MV-4-11 (cell line): ENCODE measurements at regions not wholly inside any gene's neighbourhood (a gene's known extent, or its start where the extent isn't known, plus 50 kb on each side); places are given as distances from the start of the nearest gene placed in this dataset.
"Not testable (repeated sequence)": the region's sequence is repeated elsewhere in the genome, so short reads cannot be mapped to it uniquely, and the experiment has no call there.

ENCODE experiments used
- DNase-seq: peaks from one replicate; lab custom pipeline; 2025; lab: John Stamatoyannopoulos, UW

DNA sequence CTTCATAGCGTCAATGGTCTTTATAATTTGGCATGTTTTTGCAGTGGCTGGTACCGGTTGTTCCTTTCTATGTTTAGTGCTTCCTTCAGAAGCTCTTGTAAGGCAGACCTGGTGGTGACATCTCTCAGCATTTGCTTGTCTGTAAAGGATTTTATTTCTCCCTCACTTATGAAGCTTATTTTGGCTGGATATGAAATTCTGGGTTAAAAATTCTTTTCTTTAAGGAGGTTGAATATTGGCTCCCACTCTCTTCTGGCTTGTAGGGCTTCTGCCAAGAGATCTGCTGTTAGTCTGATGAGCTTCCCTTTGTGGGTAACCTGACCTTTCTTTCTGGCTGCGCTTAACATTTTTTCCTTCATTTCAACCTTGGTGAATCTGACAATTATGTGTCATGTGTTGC lies 250.0 kb upstream of the CTNNB1 start:
- DNase-seq, result not testable (repeated sequence)

DNA sequence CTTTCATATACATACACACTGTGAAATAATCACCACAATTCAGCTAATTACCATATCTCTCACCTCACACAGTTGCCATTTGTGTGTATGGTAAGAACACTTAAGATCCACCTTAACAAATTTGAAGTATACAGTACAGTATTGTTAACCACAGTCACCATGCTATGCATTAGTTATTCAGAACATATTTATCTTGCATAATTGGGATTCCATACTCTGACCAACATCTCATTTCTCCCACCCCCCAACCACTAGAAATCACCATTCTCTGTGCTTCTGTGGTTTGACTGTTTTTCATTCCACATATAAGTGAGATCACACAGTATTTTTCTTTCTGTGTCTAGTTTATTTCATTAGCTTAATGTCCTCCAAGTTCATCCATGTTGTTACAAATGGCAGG lies 247.7 kb upstream of the CTNNB1 start:
- DNase-seq, result no peak

GRCh38 chr3:40961104-40961857 lies 238.0 kb upstream of the CTNNB1 start:
- DNase-seq, result peak; percentile 11

DNA sequence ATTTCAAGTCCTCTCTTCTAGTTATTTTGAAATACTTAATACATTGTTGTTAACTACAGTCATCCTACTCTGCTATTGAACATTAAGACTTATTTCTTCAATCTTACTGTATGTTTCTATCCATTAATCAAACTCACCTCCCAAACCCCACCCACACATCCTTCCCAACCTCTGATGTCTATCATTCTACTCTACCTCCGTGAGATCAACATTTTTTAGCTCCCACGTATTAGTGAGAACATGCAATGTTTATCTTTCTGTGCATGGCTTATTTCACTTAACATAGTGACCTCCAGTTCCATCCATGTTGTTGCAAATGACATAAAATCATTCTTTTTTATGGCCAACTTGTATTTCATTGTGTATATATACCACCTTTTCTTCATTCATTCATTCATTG lies 236.6 kb upstream of the CTNNB1 start:
- DNase-seq, result no peak

GRCh38 chr3:40968666-40969065 lies 230.6 kb upstream of the CTNNB1 start:
- peak; percentile 10 for DNase-seq

GRCh38 chr3:40969341-40969740 lies 230.0 kb upstream of the CTNNB1 start:
- no peak for DNase-seq

GRCh38 chr3:40969756-40970466 lies 229.4 kb upstream of the CTNNB1 start:
- no peak for DNase-seq

- peak; percentile 100 for DNase-seq
Observed at GRCh38 chr3:40971191-40972168, 227.8 kb upstream of the CTNNB1 start.

- no peak for DNase-seq
Observed at GRCh38 chr3:40972350-40972749, 227.0 kb upstream of the CTNNB1 start.

DNA sequence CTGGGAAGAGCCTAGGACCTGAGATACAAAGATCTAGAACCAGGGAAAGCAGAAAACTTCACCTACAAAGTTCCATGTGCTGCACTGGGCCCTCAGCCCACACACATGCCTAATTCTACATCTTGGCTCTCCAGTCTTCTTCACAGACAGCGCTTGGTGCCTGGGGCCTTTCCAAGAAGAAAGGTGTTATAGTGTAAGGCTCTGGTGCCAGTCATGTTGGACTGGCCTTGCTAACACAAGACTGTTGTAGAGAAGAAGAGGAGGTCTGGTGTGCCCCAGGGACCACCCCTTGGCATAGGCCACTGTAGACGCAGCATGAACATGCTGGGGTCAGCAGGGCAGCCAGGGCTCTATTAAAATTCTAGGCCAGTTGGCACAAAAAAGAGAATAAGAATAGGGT lies 226.2 kb upstream of the CTNNB1 start:
- no peak for DNase-seq

DNA sequence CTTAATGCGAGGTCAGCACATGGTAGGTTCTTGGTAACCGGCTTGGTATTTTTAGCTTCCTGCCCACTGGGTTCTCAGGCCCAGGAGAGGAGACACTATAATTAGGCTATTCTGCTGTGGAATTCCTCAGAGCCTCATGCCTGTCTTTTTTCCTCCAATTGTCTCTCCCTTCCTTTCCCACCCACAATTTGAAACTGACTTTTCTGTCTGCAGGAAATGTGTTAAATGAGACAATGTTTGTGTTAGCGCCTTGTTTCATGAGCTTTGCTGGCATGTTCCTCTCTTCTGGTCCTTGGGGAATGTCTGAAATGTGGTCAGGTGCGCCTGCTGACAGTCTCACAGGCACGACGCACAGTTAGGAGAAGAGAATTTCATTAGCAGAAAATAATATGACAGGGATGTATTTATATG lies 223.6 kb upstream of the CTNNB1 start:
- DNase-seq, result no peak

DNA sequence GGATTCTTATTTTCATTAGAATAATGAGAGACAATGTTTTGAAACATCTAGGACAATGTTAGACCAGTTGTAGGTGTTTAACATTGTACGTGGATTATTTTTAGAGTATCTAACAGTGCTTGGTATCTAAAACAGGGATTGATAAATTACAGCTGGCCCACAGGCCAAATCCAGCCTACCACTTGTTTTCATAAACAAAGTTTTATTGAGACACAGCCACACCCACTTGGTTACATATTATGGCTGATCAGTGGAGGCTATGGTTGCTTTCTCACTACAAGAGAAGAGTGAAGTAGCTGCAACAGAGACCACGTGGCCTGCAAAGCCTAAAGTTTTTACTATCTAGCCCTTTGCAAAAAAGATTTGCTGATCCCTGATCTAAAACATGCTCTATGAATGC lies 223.1 kb upstream of the CTNNB1 start:
- no peak for DNase-seq

- DNase-seq, result no peak
Observed at GRCh38 chr3:40978442-40978841, 220.9 kb upstream of the CTNNB1 start.

GRCh38 chr3:40979962-40980361 lies 219.3 kb upstream of the CTNNB1 start:
- no peak for DNase-seq

DNA sequence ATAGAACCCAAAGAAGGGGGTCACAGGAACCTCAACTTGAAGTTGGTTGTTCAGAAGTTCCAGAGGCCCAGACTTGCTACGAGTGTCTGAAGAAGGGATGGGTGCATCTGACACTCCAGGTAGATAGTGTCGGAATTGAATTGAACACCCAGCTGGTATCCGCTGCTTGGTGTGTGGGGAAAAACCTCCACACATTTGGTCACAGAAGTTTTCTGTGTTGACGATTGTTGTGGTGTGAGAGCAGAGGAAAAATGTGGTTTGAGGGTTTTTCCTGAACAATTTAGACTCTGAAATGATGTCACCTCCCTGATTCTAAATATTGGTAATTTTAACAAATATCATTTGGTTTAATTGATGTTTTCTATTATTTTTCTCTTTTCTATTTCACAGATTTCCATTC lies 218.8 kb upstream of the CTNNB1 start:
- no peak for DNase-seq

DNA sequence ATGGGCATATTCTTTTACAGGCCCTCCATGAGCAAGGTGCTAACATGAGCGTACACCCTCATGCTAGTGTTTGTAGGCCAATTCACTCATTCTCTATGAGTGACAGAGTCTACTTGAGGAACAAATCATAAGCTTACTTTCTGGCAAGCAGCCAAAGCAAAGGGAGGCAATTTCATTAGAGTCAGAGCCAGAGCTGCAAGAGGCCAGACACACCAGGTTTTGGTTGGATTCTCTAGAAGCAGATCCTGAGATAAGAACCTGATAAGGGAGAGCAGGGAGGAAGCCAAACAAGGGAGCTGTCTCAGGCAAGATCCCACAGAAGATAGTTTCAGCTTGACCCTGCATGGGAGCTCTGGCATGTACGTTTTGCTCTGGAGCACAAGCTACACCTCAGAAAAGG lies 214.1 kb upstream of the CTNNB1 start:
- DNase-seq, result no peak

- no peak for DNase-seq
Observed at GRCh38 chr3:40988468-40988867, 210.8 kb upstream of the CTNNB1 start.

- DNase-seq, result no peak
Observed at GRCh38 chr3:40989141-40990061, 209.9 kb upstream of the CTNNB1 start.

DNA sequence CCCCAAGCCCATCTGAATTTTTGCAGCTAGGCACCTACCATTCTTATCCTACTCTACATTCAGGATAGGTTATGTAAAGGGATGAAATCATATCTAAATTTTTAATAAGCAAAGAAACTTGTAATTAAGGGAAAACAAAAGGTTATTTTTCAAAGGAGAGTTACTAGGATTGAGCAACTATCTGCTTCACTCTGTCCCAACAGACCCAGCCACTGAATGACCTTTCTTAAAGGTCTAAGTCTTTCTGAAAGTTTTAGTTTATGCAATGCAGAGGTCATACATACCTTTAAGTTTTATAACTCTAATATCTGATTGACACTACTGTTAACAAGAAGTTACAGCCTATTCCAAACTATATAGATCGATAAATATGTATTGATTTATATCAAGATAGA lies 209.2 kb upstream of the CTNNB1 start:
- DNase-seq, result no peak

DNA sequence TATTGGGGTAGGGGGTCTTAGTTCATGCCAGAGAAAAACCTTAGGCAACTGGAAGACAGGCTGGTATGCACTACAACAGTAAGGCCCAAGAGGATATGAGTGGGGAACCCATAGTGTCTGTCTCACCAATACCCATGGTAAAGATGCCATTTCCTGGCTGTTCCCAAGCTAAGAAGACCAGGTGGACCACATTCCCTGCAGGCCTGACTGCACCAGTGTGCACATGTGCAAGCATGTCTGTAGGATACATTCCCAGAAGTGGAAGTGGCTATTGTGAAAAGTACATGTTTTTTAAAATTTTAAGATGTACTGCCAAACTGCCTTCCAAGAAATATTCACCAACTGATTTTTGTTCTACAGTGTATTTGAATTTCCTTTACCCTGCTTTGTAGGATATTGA lies 207.3 kb upstream of the CTNNB1 start:
- DNase-seq, result no peak

- no peak for DNase-seq
Observed at GRCh38 chr3:40994611-40995010, 204.7 kb upstream of the CTNNB1 start.
